GM19238 (cell line): ENCODE measurements at regions not wholly inside any gene's neighbourhood (a gene's known extent, or its start where the extent isn't known, plus 50 kb on each side); places are given as distances from the start of the nearest gene placed in this dataset.

Experiments
- DNase-seq: peaks from one replicate; pipeline ENCODE4 v3.0.0; 2011; ENCODE audit warnings: low spot score; ENCODE audit not compliant: insufficient read length

DNA sequence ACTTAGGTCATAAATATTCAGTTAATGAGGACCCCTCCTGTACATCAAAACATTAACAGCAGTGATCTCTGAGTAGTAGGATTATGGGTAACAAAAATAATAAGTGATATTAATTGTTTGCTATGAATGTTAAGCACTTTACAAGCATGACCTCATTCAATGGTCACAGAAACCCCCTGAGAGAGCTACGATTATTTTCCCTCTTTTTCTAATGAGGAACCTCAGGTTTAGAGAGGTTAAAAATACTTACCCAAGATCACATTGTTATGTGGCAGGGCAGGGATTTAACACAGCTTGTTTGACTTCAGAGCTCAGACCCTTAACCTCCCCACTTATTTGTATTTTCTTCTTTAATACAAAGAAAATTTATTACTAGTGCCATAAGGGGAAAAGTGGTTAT lies 228.2 kb downstream of the TBL1XR1 start:
- no peak for DNase-seq

DNA sequence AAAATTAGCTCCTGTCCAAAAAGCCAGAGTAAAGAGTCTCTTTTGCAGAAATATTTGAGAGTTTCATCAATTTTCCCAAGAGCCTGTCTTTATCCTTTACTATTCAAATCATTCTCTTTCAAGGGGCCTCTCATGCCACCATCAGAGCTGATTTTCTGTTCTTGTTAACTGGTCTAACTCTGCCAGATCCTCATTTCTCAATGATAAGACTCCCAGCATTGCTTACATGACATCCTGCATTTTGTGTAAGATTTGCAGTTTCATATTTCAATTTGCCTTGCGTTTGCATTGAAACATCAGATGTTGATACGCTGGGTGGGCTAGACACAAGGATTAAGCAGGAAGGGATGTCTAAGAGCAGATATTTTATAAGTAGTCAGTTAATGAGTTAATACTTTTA lies 228.7 kb downstream of the TBL1XR1 start:
- no peak for DNase-seq

- DNase-seq: no peak
These were observed 229.8 kb downstream of the TBL1XR1 start for GRCh38 chr3:176967522-176967921.

DNA sequence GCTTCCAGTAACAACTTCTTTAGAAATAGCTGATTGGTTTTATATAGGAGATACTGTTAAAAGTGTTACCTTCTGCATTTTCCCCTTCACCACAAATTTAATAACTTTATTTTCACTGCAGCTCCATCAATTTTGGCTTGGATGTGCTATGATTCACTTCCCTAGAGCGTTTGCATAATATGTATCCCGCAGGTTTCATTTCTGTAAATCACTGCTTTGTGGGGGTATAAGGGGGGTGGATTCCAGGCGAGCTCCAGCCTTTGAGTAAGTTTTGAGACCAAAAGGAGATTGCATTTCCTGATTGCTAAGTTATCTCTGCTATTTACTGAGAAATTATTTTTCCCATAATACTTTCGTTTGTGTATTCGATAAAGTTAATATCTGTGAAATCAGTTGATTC lies 232.6 kb downstream of the TBL1XR1 start:
- no peak for DNase-seq

- DNase-seq: no peak
These were observed 235.4 kb downstream of the TBL1XR1 start for GRCh38 chr3:176961916-176962315.

GRCh38 chr3:176959867-176960266 lies 237.4 kb downstream of the TBL1XR1 start:
- no peak for DNase-seq

DNA sequence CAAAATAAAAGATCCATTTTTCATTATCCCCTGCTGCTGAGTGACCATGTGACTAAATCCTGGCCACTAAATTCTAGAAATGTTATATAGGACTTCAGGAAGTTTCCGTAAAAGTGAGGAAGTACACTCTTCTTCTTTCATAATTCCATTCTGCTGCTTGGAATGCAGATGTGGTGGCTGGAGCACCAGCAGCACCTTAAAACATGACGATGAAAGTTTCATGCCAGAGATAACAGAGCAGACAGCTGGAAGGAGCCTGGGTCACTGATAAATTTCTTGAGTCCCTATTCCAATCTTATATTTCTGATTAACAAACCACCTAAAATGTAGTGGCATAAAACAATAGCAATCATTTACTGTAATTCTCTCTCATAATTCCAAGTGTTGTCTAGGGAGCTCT lies 238.7 kb downstream of the TBL1XR1 start:
- DNase-seq: no peak

DNA sequence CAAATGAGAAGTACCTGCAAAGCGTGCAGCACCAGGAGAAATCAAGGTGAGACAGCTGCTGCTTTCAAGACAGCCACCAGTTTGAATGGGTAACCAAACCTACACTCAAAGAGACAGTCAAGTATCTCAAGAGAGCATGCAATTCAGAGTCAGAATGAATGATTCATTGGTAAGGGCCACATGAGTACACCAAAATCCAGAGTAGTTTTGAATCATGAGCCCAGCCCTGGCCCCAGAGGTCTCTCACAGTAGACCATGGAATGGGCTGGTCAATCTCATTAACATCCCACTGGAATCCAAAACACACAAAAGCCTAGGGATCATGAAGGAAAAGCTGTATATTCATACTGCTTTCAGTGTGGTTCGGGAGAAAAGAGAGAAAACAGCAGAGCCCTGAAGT lies 242.8 kb downstream of the TBL1XR1 start:
- DNase-seq: no peak

DNA sequence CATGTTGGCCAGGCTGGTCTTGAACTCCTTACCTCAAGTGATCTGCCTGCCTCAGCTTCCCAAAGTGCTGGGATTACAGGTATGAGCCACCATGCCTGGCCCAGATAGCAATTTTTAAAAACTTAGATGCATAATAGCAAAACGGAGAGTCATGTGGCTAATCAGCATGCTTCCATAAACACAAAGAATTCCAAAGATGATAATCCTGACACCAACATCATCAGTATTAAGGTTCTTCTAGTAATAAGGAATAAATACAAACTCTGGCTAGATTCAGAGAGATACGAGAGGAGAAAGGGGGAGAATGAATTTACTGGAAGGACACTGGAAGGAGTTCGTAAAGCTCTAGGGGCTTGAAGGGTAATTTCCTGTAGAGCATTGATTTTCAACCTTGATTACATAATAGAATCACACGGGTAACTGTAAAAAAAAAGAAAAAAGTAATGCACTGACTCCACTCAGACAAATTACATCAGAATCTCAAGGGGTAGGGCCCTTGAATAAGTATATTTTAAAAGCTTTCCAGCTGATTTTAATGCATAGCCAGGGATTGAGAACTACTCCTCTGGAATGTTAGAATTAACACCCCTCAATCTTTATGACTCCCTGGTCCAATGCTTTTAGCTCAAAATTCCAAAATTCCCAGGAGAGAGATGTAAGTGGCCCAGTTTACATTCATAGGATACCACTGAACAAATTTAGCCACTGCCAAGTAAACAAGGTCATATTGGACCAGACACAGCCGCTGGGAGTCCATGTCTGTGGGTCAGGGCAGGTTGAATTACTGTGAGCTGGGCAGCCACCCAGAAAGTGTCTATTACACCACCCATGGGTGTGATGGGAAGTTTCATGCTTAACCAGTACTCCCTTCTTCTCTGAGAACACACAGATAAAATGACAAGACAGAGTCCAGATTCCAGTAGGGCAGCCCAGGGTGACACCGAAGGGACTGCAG lies 243.9 kb downstream of the TBL1XR1 start:
- DNase-seq: no peak

- no peak for DNase-seq
These were observed 245.5 kb downstream of the TBL1XR1 start for GRCh38 chr3:176951586-176952292.

GRCh38 chr3:176951144-176951543 lies 246.1 kb downstream of the TBL1XR1 start:
- DNase-seq: no peak

GRCh38 chr3:176950743-176951142 lies 246.5 kb downstream of the TBL1XR1 start:
- no peak for DNase-seq

DNA sequence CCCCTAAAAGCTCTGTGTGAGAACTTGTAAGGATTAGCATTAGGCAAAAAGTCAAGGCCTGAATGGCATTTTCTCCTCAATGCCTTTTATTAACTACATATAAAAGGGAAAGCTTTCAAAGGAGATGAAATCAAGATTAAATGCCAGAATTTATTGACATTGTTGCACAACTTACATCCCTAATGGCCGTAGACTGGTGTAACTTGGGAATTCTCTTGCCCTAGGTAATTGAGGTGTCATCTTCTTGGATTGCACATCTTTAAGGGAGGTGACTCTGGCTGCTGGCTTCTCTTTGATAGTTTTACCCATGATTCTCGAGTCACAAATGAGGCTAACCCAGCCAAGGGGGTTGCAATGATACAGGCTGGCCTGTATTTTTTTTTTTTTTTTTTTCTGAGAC lies 249.1 kb downstream of the TBL1XR1 start:
- no peak for DNase-seq

GRCh38 chr3:176946202-176946601 lies 251.1 kb downstream of the TBL1XR1 start:
- DNase-seq: no peak

- DNase-seq: no peak
These were observed 255.0 kb downstream of the TBL1XR1 start for GRCh38 chr3:176942305-176942704.

DNA sequence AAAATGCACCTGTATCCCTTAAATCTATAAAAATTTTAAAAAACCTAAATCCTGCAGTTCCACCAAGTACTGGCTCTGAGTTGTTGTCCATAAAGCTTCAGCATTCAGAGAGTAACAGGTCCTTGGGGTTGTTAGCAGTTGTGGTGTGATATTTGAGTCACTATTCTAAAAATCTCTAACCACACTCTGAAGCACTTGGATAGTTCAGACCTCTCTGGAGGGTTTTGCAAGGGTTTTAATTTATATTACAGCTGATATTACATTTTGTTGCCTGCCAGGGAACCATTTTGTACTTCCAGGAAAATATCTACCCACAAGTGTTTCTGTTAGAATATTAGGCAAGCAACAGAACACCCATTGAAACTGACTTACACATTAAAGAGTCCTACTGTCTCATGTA lies 255.6 kb downstream of the TBL1XR1 start:
- DNase-seq: no peak

GRCh38 chr3:176939022-176939817 lies 258.1 kb downstream of the TBL1XR1 start:
- peak; percentile 19 for DNase-seq

DNA sequence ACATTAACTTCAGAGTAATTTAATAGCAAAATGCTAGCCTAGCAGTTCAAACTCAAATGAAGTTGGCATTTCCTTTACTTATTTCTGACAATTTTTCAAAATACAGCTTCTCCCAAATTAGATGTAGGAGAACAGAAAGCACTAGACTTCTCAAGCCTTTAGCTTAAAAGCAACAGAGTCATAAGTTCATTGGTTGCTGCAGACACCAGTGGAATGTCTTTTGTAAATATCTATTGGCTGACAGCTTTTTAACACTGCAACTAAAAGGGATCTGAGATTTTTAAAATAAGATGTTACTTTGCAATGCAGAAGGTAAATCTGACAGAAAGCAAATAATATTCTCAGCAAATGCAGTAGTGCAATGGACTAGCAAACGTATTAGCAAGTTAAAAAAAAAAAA lies 259.3 kb downstream of the TBL1XR1 start:
- DNase-seq: no peak

- DNase-seq: no peak
These were observed 259.7 kb downstream of the TBL1XR1 start for GRCh38 chr3:176937541-176937940.

DNA sequence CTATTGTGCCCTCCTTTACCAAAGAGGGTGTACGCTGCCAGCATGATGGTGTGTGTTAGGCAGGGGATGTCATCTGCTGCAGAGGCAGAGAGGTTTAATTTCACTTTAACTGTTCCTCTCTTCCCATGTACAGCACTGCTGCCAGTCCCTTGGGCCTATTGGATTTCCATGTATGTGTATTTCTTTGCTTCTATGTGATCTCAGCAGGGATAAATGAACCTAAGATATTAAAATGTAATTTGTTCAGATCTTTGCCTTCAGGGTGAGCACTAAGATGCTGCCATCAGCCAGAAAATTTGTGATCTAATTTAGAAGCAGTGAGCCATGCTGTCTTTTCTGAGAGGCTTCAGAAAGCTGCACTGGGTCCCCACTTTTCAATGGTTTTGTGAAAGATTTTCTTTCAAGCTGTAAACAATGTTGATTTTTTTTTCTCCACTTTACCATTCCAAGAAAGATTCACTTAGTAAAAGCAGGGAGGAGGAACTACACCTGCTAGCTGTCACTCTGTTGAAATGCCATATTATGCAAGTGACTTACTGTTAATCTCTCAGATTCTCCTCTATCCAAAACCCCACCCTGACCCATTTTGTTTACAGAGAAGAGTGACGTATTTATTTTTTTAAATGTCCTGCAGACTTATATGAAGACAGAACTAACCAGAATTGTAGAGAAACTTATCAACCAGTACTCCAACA lies 261.9 kb downstream of the TBL1XR1 start:
- no peak for DNase-seq

GRCh38 chr3:176934698-176935097 lies 262.6 kb downstream of the TBL1XR1 start:
- no peak for DNase-seq
